HG02759 (cell line): ENCODE measurements at regions not wholly inside any gene's neighbourhood (a gene's known extent, or its start where the extent isn't known, plus 50 kb on each side); places are given as distances from the start of the nearest gene placed in this dataset.
A peak's percentile ranks its signal among the peaks of the same experiment; 100 is the strongest.

ENCODE experiments used
- ATAC-seq: cut with Tn5 transposase; IDR thresholded peaks from one replicate; pipeline ENCODE4 v1.9.1; 2021; ENCODE audit warnings: mild to moderate bottlenecking, moderate library complexity; ENCODE audit not compliant: unreplicated experiment

- ATAC-seq = peak; percentile 34
Observed at GRCh38 chr6:45714741-45715507, 300.7 kb downstream of the CLIC5 start.

- ATAC-seq = no peak
Observed at GRCh38 chr6:45714006-45714730, 301.5 kb downstream of the CLIC5 start.
